GM18909 (cell line): ENCODE measurements at regions not wholly inside any gene's neighbourhood (a gene's known extent, or its start where the extent isn't known, plus 50 kb on each side); places are given as distances from the start of the nearest gene placed in this dataset.

ENCODE experiments used
- ATAC-seq: cut with Tn5 transposase; IDR thresholded peaks from one replicate; pipeline ENCODE4 v1.9.1; 2021; ENCODE audit warnings: mild to moderate bottlenecking; ENCODE audit not compliant: unreplicated experiment, poor library complexity

DNA sequence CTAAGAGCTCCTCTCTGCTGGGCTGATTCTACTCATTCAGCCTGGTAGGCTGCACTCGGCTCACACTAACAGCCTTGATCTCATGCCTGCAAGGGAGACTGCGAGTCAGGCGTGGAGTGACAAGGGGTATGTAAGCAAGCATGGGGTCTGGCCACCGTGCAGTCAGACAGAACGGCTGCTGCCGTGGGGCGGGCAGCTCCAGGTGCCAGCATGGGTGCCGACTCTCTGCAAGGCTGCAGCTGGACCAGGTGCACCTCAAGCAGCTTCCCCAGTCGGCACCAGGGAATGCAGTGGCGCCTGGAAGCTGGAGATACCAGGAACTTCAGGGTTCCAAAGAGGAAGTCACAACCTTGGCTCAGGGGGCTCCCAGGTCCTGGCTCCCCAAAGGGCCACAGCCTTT, 892.3 kb downstream of the OLFM4 start:
- no peak for ATAC-seq

DNA sequence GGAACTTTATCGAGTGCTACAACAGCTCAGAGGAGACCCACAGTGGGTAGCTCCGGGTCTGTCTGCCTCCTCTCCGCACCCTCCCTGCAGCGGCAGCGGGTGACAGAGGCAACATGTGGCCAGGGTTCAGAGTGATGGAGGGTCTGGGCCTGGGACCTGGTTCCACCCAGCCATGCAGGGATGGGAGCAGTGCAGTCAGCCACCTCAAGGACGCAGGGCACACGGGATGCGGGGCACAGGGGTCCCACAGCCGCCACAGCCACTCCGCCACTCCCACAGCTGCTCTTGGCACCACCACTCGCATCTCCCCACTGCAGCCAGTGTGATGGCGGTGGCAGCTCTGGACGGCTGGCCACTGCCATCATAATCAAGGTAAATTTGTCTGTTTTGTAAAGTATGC, 892.9 kb downstream of the OLFM4 start:
- no peak for ATAC-seq

DNA sequence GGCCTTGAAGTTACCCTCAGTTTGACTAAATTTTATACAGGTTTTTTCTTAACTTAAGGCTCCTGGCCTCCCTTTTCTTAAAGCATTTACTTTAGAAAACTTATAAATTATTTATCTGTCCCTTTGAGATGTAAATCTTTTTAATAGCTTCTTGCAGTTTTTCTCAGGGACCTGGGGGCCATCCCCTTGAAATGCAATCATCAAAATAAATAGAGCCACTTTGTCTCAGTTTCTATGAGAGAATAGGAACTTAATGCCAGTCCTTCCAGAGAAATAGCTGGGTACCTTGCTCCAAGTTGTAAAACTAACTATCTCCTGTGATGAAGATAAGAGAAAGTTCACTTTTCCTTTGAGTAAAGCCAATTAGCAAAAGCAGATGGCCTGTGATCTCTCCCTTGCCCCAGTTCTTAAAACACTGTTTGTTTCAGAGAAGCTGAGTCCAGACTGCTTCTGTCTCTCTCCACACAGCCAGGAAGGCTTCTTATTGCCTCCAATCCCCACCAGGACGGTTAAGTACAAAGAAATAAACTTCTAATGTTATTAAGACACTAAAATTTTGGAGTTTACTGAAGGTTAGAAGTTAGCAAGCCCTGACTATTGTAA, 913.1 kb downstream of the OLFM4 start:
- ATAC-seq: no peak

DNA sequence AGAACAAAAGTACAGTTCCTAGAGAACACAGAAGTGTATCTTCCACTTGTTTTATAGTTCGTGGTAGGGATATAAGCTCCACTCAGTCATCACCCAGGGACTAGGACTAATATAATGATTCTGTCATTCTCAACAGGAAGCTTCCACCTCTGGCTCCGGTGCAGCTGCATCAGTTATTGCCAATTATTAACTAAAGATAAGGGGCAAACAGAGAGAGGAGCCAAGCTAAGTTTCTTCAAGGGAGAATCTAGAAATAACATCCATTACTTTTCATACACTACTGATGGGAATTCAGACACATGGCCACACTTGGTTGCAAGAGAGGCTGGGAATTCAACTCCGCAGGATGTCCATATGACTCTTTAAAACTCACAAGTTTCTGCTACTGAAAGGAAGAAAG, 917.9 kb downstream of the OLFM4 start:
- ATAC-seq: no peak

DNA sequence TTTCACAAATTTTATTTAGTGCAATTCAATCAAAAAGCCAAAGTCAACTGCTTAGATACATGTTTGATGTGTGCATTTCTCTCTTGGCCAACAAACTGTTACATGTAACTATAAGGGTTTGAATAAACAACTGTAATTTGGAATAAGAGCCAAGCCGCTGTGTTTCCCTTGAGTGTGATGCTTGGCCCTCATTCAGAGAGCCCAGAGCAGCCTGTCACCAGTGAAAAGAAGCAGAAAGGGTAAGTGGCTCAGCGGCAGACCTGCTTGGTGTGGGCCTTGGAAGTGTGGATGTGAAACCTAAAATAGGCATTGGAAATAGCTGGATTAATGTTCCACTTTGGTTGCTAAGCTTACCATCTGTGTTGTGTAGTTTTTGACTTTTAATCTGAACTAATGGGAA, 924.6 kb downstream of the OLFM4 start:
- ATAC-seq: no peak
